ENCODE measurements at regions not wholly inside any gene's neighbourhood (a gene's known extent, or its start where the extent isn't known, plus 50 kb on each side); places are given as distances from the start of the nearest gene placed in this dataset.

DNA sequence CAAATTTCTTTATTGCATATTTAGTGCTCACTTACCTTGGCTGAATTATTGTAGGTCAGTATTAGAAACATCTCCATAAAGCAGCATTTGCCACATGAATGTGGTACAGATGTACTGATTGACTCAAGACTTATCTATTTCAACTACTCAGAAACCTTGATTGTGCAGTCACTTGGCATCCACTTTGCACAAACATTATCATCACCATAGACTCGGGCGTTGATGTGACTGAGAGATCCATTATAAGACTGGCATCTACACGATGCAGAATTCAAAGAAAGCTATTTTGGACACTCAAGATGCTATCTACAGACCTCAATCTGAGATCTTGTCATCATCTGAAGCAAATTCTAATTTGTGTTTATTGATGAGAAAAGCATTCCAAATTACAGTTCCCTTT lies 102.8 kb upstream of the USP25 start:
- no peaks in the 10 kb centered on the region for H3K36me3 Mint-ChIP-seq (ENCODE audit: insufficient read depth in 1 of 3, low read depth in 3 of 3)
- H3K4me2 ChIP-seq (ENCODE audit: insufficient read depth, insufficient read length, low read length): no peak overlapping the region

More for the DNA sequence above, 102.8 kb upstream of the USP25 start:
- Histone ChIP-seq H3K23ac (ENCODE audit: insufficient read length, low read depth, low read length) (no peak overlapping the region), H2BK20ac (ENCODE audit: low read depth, low read length, poor library complexity, severe bottlenecking) (no peak overlapping the region), H4K5ac (ENCODE audit: insufficient read length, low read depth, low read length) (no peak overlapping the region), H2BK120ac (ENCODE audit: low read depth, low read length, poor library complexity, severe bottlenecking) (no peak overlapping the region), H3K23me2 (ENCODE audit: insufficient read length, low read depth, low read length, poor library complexity, severe bottlenecking) (no peaks in the 10 kb centered on the region), H2BK12ac (ENCODE audit: insufficient read length, low read depth, low read length) (no peak overlapping the region), H3K14ac (ENCODE audit: insufficient read depth, low read length) (no peak overlapping the region), H4K20me1 (ENCODE audit: control insufficient read depth, insufficient read depth, insufficient read length) (no peaks in the 10 kb centered on the region), H3T11ph (ENCODE audit: low read length) (no peak overlapping the region), H3K27me3 (ENCODE audit: insufficient read depth, low read length) (no peaks in the 10 kb centered on the region), H3K4ac (ENCODE audit: low read depth, low read length) (no peak overlapping the region), H3K9ac (ENCODE audit: extremely low read depth, insufficient read length, low read length) (no peak overlapping the region), H3K18ac (ENCODE audit: insufficient read length, low read depth, low read length) (no peak overlapping the region), H2BK5ac (ENCODE audit: insufficient read length, low read length) (no peak overlapping the region), H3K9me3 (ENCODE audit: control insufficient read depth, low read depth, low read length) (no peaks in the 10 kb centered on the region), H3K56ac (ENCODE audit: insufficient read length, low read depth, low read length) (no peak overlapping the region), H4K8ac (replicated peaks; ENCODE audit: insufficient read length, low read depth, low read length) (no peak overlapping the region), H2BK15ac (ENCODE audit: low read depth, low read length) (no peak overlapping the region), H2AK5ac (ENCODE audit: insufficient read length, low read length) (no peak overlapping the region), H3K27ac (ENCODE audit: insufficient read length, low read depth, low read length) (no peak overlapping the region), H4K91ac (ENCODE audit: insufficient read length, low read depth, low read length) (no peak overlapping the region), H2AFZ (ENCODE audit: low read length) (no peak overlapping the region), H3K79me1 (ENCODE audit: insufficient read depth, low read depth, low read length, poor library complexity, severe bottlenecking) (no peaks in the 10 kb centered on the region), H3K79me2 (ENCODE audit: insufficient read depth, low read length) (no peaks in the 10 kb centered on the region), H3K4me1 (ENCODE audit: insufficient read depth, low read length) (no peaks in the 10 kb centered on the region)
- no CpG with 5 or more reads among the region's 3 CpGs for WGBS (ENCODE audit: extremely low coverage, insufficient read length, low lambda C conversion rate)
- no peak overlapping the region for H3K27ac Mint-ChIP-seq
- no peak for DNase-seq
- no peak overlapping the region for H3K4me3 Mint-ChIP-seq
- H3K4me1 Mint-ChIP-seq: peaks cover 5 to 10% of the 10 kb centered on the region in 2 experiments
- no peaks in the 10 kb centered on the region for H3K27me3 Mint-ChIP-seq (ENCODE audit: low read depth)
- H3K9me3 Mint-ChIP-seq: no peaks in the 10 kb centered on the region
- TF ChIP-seq, protein P1, sequence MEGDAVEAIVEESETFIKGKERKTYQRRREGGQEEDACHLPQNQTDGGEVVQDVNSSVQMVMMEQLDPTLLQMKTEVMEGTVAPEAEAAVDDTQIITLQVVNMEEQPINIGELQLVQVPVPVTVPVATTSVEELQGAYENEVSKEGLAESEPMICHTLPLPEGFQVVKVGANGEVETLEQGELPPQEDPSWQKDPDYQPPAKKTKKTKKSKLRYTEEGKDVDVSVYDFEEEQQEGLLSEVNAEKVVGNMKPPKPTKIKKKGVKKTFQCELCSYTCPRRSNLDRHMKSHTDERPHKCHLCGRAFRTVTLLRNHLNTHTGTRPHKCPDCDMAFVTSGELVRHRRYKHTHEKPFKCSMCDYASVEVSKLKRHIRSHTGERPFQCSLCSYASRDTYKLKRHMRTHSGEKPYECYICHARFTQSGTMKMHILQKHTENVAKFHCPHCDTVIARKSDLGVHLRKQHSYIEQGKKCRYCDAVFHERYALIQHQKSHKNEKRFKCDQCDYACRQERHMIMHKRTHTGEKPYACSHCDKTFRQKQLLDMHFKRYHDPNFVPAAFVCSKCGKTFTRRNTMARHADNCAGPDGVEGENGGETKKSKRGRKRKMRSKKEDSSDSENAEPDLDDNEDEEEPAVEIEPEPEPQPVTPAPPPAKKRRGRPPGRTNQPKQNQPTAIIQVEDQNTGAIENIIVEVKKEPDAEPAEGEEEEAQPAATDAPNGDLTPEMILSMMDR (conservative IDR thresholded peaks at IDR 0.05): no peak
